ENCODE measurements at regions not wholly inside any gene's neighbourhood (a gene's known extent, or its start where the extent isn't known, plus 50 kb on each side); places are given as distances from the start of the nearest gene placed in this dataset.

DNA sequence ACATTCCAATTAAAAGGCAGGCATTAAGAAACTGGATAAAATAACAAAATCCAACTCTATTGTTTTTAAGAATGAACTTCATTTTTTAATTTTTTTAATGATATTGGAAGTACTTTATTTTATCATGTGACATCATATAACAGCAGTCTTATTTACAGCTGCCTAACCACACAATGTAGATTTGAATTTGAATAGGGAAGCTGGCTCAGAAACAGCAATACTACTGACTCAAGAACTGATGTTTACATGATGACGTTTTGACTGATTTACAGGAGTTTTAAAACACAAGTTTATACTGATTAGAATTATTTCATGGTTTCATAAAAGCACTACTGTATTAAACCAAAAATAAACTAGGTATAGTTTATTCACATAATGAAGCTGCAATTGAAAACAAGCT is 348.7 kb upstream of the NR5A2 start:
- no peak for DNase-seq

DNA sequence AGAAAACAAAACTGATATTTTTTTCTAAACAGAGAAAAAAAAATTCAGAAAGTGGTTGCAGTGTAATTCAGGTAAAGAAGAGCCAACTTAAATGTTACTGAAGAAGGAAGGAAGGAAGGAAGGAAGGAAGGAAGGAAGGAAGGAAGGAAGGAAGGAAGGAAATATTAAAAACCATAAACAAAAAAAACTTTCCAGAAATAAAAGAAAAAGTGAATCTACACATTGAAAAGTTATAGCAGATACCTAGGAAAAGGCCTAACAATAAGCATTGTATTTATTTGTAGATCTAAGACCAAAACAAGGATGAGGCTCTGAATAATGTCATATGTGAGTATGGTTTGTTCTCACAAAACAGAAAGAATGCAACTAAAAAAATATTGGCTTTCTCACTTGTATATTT is 345.4 kb upstream of the NR5A2 start:
- no peak for DNase-seq

DNA sequence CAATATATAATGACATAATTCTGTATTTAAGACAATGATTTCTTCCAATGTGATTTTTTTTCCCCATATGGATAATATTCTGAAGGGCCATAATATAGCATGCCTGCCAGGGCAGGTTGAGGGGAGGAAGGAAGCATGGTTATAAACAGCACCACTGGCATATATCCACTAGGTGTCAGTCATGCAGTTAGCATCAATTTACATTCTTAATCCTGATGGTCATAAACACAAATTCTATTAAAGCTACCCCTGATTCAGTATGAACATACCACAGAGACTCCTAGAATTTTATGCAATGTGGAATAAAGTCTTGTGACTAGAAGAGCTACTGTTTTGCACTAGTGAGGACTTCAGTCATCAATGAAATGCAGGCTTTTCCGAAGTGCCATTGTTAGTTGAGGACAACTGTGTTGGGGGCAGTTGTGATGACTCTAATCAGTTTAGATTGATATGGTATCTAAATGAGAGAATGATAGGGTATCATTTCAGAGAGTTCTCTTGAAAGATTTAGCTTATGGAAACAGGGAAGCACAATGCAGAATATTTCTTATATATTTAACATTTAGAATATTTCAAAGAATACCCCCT is 342.7 kb upstream of the NR5A2 start:
- peak; percentile 61 for DNase-seq

DNA sequence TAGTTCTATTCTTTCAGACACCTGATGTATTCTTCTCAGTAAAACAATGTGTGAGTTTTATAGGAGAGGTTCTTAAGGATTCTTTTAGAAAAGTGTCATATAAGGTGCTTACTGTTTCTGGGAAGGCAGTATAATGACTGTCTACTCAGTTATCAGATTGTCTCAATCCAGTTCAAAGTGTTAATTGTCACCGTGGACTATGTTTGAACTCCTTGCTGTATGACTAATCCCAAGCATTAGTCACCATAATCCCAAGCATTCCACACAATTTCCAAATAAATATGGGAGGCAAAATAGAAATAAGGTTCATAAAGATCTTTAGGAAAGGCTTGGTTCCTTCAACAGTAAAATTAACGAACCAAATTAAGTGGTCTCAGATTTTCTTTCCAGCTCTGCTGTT is 342.1 kb upstream of the NR5A2 start:
- DNase-seq: no peak

DNA sequence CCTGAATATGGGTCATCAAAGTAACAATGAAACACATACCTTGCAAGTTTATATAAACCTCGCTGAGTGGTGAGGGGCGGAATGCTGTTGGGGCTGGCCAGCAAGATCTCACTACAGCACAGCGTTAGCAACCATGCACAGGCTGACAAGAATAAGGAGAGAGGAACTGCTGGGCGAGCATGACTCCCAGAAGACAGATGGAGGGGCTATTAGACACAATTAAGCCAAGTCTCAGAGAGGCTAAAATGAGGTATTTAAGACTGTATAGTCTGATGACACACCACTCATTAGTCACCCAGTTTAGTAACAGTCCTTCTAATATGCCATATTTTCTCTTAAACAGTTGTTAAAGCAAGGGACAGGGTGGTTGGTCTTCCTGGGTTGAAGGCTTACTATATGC is 340.2 kb upstream of the NR5A2 start:
- no peak for DNase-seq

DNA sequence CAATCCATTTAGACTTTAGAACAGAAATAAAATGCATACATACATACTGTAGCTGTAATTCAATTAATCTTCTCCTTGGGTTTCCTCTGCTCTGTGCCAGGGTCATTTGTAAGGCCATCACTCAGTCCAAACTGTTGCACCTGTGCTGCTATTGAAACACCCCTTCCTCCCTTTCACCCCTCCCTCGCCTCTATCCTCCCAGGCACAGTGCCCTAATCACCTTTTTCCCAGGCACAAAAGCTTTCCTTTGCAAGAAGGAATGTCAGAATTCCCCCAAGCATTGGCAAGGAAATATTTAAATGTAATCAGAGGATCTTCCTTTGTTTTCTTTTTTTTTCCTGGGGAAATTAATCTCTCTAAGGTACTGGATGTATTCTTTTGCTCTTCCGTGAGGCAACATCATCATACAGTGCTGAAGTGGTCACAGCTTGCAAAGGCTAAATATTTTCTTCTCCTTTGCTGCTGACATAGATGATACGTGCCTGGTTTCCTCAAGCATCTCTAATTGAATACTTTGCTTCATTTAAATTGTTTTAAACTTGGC is 339.3 kb upstream of the NR5A2 start:
- DNase-seq: no peak

DNA sequence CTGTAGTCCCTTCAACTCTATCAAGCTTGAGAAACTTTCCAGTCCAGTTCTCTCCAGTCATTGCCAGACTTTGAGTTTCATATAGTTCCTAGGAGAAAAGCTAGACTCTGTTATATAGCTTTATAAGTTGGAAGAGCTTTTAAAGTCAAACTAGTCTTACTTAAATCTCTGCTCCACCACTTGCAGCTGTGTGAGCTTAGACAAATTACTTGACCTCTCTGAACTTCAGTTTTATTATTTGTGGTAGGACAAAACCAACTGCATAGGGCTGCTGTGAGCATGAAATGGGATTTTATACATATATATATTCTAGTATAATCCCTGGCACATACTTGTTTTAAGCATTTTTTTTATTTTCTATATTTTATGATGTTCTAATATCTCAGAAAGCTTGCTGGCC is 338.7 kb upstream of the NR5A2 start:
- no peak for DNase-seq

DNA sequence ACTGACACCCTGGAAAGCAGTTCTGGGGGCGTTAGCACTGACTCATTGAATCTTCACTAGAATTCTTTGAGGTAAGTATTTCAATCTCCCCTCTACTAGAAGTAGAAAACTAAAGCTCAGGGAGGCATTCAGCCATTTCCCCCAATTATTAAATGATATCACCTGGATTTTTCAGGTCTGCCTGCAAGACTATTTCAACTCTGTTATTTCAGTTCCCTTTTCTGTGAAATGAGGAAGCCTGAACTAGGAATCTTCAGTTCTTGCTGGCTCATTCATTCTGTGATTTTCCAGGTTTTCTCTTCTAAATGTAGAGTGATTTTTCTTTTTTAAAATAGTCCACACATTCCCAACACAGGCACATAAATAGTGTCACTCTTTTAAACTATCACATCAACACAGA is 337.0 kb upstream of the NR5A2 start:
- no peak for DNase-seq

DNA sequence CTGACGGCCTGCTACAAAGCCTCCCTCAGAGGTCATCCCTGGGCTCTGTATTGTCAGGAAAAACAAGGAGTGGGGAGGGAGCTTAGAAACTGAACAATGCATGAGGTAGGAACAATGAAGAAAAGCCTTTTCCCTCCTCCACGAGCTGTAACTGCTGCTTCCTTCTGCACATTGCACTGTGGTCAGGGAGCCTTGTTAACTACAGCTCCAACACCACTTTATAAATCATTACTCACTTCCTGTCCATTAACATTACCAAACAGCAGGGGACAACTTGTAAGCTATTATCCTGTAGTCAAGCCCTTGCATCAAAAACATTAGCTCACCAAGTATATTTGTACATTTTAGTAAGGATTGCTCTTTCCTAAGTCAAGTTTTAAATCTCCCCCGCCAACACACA is 336.0 kb upstream of the NR5A2 start:
- peak; percentile 61 for DNase-seq

DNA sequence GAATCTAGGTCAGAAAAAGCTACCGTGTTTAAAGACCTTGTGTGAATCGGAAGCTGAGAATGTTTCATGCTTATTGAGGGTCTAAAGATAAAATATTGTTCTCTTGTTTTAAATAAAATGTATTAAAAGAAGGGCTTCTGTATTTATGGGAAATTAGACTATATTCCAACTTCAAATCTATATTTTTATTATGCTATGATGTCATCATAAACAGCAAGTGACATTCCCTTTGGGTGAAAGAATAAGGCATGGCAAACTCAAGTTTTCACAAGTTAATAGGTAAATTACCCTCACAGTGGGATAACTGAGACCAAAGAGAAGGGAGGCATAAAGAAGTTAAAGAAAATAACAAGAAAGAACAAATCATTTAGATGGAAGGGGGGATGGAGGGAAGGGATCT is 333.8 kb upstream of the NR5A2 start:
- no peak for DNase-seq

DNA sequence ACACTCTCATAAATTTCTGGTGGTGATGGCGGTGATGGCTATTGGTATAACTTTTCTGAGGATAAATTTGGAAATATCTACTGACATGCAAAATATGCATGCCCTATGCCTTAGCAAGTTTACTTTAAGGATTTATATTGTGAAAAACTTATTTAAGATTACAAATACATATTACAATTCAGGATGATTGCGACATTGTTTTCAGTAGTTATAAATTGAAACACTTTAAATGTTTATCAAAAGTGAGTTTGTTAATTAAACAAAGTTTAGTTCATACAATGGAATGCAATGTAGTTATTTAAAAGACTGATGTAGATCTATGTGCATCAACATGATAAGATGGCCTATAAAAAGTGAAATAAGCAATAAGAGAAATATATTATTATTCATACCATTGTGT is 331.3 kb upstream of the NR5A2 start:
- DNase-seq: no peak

DNA sequence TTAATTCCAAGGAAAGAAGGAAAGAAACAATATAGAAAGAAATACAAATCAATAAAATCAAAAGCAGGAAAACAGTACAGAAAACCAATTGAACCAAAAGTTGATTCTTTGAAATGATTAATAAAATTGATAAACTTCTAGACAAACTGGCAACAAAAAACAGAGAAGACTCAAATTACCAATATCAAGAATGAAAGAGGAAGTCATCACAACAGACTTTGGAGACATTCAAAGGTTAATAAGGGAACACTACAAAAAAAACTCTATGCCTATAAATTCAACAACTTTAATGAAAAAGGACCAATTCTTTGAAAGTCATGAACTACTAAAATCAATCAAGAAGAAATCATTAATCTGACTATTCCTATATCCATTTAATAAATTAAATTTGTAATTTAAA is 329.3 kb upstream of the NR5A2 start:
- DNase-seq: no peak

DNA sequence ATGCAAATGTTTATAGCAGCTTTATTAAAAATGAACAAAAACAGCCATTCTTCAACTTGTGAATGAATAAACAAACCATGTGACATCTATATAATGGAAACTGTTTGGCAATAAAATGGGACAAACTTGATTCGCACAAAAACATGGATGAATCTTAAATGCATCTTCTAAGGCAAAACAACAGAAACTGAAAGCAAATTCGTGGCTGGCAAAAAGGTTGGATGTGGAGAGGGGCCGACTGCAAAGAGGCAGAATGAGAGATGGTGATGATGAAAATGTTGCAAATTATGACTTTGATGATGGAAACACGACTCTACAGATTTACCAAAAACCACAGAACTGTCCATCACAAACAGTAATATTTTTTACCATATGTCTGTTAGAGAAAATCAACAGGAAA is 327.0 kb upstream of the NR5A2 start:
- DNase-seq: no peak

DNA sequence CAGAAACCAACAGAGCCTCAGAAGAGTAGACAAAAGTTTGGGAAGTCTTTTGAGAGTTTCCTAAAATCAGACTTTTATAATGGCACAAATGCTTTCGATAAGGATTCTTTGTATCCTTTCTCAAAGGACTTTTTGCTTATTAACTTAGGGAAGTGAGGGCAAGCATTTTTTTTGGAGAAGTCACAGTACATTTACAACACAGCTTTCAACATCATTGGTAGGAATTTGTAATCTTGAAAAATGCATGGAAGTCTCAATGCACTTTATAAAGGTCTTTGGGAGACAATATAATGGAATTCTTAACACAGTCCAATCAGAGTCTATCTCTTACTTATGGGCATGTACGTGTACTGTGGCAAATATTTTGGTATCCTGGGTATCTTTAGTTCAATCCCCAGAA is 325.8 kb upstream of the NR5A2 start:
- DNase-seq: no peak

DNA sequence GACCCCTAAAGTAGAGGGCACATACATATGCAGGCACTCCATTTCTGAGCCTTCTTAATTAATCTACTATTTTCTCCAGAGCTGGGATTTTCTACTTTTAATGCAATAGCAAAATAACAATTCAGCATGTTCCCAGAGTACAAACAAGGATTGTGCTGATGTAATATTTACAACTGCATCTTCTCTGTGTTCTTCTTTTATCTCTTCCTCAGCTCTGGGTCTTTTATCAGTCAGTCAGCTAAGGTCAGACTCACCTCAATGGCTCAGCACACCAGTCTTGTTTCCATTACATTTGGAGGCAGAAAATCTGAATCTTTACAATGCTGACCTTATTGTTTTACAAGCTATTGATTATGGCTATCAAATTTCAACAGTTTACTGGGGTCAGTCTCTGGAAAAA is 323.3 kb upstream of the NR5A2 start:
- no peak for DNase-seq

DNA sequence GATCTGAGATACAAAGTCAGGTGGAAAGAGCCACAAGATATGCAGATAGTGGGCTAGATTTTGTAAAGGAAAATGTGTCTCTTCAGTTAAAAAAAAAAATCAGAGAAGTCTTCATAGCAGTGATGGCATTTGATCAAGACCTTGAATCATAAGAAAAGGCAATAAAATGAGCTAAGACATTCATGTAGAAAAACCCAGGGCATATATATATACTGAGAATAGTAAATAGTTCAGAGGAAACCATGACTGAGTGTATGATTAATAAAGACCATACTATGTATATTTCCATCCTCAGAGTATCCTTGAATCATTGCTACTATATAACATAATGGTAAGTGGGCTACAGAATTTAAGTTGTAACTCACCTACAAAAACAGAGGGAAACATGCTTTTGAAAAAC is 321.7 kb upstream of the NR5A2 start:
- DNase-seq: no peak

DNA sequence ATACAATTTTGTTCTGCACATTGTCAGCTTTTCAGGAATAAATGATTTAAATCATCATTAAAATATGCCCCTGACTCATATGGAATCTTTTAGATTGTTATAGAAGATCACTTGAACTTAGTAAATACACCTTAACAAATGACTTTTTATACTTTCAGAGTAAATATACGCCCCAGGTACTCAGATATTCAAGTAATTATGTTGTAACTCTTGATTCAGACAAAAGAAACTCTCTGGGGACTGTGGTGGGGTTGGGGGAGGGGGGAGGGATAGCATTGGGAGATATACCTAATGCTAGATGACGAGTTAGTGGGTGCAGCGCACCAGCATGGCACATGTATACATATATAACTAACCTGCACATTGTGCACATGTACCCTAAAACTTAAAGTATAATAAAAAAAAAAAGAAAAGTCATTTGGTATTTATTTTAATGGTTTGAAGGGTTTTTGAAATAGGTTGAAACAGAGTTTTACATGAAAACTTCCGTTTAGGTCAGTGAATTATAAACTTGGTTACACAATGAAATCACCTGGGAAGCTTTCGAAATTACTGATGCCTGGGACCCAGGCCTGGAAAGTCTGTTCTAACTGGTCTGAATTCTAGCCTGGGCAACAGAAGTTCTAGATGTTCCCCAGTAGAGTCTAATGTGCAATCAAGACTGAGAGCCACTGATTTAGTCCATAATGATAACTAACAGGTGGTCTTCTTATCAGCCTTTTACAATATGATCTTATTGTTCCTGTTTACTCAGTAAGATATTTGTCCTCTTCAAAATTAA is 320.5 kb upstream of the NR5A2 start:
- DNase-seq: no peak

DNA sequence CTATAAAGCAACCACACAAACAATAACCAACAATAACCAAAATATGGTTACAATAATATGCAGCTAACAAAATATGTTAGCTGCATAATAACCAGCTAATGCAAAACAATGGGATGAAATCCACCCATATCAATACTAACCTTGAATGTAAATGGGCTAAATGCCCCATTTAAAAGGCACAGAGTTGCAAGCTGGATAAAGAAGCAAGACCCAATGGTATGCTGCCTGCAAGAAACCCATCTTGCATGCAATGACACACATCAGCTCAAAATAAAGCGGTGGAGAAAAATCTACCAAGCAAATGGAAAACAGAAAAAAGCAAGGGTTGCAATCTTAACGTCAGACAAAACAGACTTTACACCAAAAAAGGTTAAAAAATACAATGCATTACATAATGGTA is 316.5 kb upstream of the NR5A2 start:
- no peak for DNase-seq

DNA sequence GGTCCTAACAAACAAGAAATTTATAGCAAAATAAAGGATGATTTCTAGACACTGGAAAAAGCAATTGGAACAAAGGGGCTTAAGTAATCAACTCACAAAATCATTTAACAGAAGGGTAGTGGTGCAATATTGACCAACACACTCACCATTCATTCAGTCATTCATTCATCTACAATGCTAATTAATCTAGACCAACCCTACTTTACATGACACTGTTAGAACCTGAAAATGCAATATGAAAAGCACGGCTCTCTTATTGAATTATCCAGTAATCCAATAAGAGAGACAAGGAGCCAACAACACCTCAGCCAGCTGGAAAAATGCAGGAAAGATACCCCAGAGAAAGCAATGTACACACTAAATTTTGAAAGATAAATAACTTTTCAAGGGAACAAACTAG is 310.8 kb upstream of the NR5A2 start:
- DNase-seq: no peak

DNA sequence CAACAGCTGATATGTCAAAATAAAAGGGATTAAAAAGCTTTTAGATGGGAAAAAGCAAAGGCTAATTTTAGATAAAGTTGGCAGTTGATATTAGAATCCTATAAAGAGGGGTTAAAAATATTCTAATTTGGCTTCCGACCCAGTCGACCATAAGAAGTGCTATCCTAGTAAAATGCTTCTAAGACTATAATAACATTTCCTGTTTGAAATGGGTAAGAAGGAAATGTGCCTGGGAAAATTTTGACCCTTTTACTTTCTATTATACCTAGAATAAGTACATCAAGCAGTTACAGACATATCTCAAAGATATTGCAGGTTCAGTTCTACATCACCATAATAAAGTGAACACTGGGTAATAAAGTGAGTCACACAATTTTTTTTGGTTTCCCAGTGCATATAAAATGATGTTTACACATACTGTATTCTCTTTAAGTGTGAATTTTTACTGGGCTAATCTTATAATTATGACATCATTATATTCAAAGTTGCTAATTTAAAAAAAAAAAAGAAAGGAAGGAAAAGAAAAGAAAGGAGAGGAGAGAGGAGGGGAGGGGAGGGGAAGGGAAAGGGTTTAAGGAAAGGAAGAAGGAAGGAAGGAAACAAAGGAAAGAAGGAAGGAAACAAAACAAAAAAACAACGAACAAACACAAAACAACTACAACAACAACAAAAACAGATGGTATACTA is 308.2 kb upstream of the NR5A2 start:
- DNase-seq: no peak

DNA sequence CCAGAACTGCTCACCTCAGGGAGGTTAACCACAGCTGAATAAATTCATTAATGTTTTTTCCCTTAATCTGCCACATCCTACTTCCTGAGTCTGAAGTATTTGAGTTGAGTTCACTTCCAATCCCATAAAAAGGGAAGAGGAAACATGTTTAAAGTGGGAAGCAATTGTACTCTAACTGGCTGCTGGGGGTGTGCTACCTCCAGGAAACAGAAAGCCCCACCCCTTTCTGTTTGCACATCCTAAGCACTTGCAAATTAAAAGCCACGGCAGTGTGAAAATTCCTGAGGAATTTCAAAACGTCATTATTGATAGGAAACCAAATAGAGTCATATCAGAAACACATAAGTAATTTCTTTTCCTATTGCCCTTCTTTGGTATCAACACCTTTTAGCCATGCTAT is 307.0 kb upstream of the NR5A2 start:
- no peak for DNase-seq

DNA sequence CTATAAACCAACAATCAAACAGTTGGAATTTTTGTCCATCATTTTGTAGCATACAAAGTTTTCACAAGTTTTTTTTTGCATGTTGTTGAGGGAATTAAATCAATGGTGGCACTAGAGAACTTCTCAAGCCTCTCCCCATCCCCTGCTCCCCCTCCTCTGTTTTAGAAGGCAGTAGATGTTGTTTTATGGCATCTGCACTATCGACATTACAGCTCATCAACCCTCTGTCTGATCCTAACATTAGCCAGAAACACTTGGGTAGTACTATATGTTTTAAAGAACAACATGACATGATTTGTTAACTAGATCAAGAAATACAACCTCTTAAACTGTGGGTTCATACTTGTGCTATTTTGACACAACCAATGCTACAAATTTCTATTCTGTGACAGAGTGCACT is 306.5 kb upstream of the NR5A2 start:
- DNase-seq: no peak

DNA sequence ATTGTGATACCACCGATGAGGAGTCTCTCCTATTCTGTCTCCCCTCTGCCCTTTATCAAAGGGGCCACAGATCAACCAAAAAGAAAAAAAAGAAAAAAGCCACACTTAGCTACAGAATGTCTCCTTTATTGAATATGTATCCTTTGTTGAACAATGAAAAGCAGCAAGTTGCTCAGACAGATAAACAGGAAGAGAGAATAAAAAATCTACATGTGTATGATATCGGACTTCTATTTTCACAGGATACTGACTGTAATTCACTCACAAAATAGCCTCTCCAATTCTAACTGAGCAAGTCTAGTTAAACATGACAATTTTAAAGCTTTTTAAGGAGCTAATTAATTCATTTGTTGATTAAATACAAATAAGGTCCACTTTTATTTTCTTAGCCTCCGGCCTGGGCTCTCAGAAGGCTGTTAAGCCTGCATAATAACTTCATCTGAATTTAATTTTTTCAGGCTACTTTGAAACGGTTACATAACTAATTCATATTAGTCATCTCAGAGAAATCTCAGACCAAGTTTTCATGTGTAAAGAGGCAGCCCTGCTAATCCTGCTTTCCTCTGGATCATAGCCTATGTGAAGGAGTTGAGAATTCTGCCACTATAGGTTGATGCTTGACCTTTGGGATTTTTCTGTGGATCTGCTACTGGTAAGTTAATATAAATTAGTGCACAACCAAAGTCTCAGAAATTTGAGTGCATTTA is 304.1 kb upstream of the NR5A2 start:
- DNase-seq: no peak

DNA sequence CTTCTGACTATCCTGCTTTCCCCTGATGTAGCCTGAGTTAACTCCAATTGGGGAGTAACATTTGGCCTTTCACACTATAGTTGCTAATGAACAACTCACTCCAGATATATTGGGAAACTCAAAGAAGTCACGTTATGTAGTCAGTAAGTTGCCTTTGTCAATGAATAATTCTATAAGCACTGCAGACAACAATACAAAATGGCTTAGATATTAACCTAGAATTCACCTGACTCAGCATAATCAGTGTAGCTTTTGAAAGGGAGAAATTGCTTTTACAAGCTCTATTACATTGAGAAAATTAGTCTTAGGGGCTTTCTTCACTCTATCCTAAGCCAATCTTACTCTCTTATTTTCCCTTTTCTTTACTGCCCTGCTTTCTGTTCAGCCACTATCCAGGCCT is 303.5 kb upstream of the NR5A2 start:
- no peak for DNase-seq
